ENCODE measurements at regions not wholly inside any gene's neighbourhood (a gene's known extent, or its start where the extent isn't known, plus 50 kb on each side); places are given as distances from the start of the nearest gene placed in this dataset.

DNA sequence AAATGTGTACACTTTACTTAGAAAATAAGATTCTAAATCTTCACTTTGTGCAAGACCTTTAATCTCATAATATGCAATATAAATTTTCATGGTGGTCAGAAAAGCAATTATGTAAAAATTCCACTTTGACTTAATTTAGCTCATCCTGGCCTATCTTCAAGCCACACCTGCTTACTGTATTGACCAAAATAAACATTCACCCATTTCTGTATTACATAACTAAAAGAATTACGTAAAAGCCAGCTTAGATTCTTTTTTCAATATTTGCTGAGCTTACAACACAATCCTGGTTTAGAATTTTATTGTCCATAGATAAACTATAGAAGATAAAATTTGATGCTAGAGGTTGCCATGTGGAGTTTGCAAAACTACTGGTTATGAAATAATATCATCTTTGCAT is 172.9 kb upstream of the GRM3 start:
- DNase-seq (ENCODE audit: low read depth in 1 of 2, low spot score in 2 of 2), result no peak

More for the DNA sequence above, 172.9 kb upstream of the GRM3 start:
- no peaks in the 10 kb centered on the region for H3K4me1 ChIP-seq (replicated peaks in 1 of 4; ENCODE audit: control insufficient read depth in 3 of 4, insufficient read depth in 4 of 4, low read length in 3 of 4)
- no peak overlapping the region for H3K4me3 ChIP-seq (ENCODE audit: extremely low read depth in 1 of 4, insufficient read depth in 2 of 4, low read depth in 3 of 4, low read length in 4 of 4)
- no peak overlapping the region for H4K8ac ChIP-seq (ENCODE audit: extremely low read depth, insufficient read depth, low read length)
- no peak overlapping the region for H3K14ac ChIP-seq (ENCODE audit: insufficient read length)
- H3K4me2 ChIP-seq (ENCODE audit: insufficient read depth in 1 of 2, low read depth in 2 of 2, low read length in 2 of 2), result no peak overlapping the region
- H4K5ac ChIP-seq (ENCODE audit: insufficient read length, low read depth, low read length), result no peak overlapping the region
- no peak overlapping the region for H2AK5ac ChIP-seq (ENCODE audit: low read depth, low read length)
- H2BK5ac ChIP-seq (ENCODE audit: low read depth, low read length), result no peak overlapping the region
- TF ChIP-seq PHF8 (conservative IDR thresholded peaks at IDR 0.05; ENCODE audit: low read depth, low read length), result no peak
- POLR2A ChIA-PET (ENCODE audit: partially characterized antibody), result no interaction called here
- no peak overlapping the region for H3K23ac ChIP-seq (ENCODE audit: insufficient read length)
- H4K20me1 ChIP-seq (replicated peaks in 1 of 2; ENCODE audit: control insufficient read depth in 1 of 2, insufficient read depth in 2 of 2, low read length in 2 of 2), result no peaks in the 10 kb centered on the region
- H2BK15ac ChIP-seq (ENCODE audit: low read length), result no peak overlapping the region
- H2AFZ ChIP-seq (ENCODE audit: low read length), result no peak overlapping the region
- H3K27me3 ChIP-seq (replicated peaks in 1 of 4; ENCODE audit: control insufficient read depth in 3 of 4, extremely low read depth in 1 of 4, insufficient read depth in 3 of 4, low read length in 3 of 4), result no peaks in the 10 kb centered on the region
- CTCF ChIA-PET (ENCODE audit: partially characterized antibody), result interaction anchor here (1.0 to 1.9 kb wide), 11 partner anchors 15 to 582 kb away, joined by 3 to 14 read pairs (median 3); no protein-coding TSS in a partner anchor
- H3K9ac ChIP-seq (replicated peaks in 1 of 4; ENCODE audit: extremely low read depth in 1 of 4, low read depth in 3 of 4, low read length in 3 of 4), result no peak overlapping the region
- H3K9me3 ChIP-seq (ENCODE audit: insufficient read depth in 2 of 2, low read depth in 1 of 2, low read length in 1 of 2), result no peaks in the 10 kb centered on the region
- no peak overlapping the region for H2BK120ac ChIP-seq (replicated peaks; ENCODE audit: low read depth, low read length)
- no peaks in the 10 kb centered on the region for H3K23me2 ChIP-seq (ENCODE audit: low read depth, low read length)
- WGBS, 2 experiments (ENCODE audit: extremely low coverage in 1 of 2, insufficient coverage in 1 of 2, insufficient read length in 1 of 2, insufficient replicate concordance in 2 of 2, low coverage in 1 of 2, low lambda C conversion rate in 2 of 2, missing lambda C conversion rate in 1 of 2), result 89% methylated on average over 1 of the region's 1 CpG; no CpG with 5 or more reads in 1 of the 2 experiments
- H3K4ac ChIP-seq (replicated peaks; ENCODE audit: insufficient read length, low read depth, low read length), result no peak overlapping the region
- no peaks in the 10 kb centered on the region; a peak in 1 of 8 replicates for H3K36me3 ChIP-seq (ENCODE audit: control insufficient read depth in 2 of 4, insufficient read depth in 4 of 4, low read length in 3 of 4)
- H3K79me2 ChIP-seq (ENCODE audit: control insufficient read depth in 1 of 2, insufficient read depth in 2 of 2, low read length in 2 of 2), result no peaks in the 10 kb centered on the region
- H3K56ac ChIP-seq (replicated peaks; ENCODE audit: insufficient read length, low read depth, low read length), result no peak overlapping the region
- no peak for FAIRE-seq
- no peak overlapping the region for H2BK12ac ChIP-seq (ENCODE audit: low read depth, low read length)
- H4K91ac ChIP-seq (replicated peaks; ENCODE audit: insufficient read length, low read length), result no peak overlapping the region
- no peaks in the 10 kb centered on the region for H3K79me1 ChIP-seq (ENCODE audit: low read depth, low read length)
- H3K18ac ChIP-seq (ENCODE audit: extremely low read depth, low read length), result no peak overlapping the region
- H3K27ac ChIP-seq (ENCODE audit: low read depth, low read length), result no peak overlapping the region
- H2BK20ac ChIP-seq (ENCODE audit: low read length), result no peak overlapping the region

Data from H1 (cell line).